ENCODE measurements at regions not wholly inside any gene's neighbourhood (a gene's known extent, or its start where the extent isn't known, plus 50 kb on each side); places are given as distances from the start of the nearest gene placed in this dataset.

- Mint-ChIP-seq H3K9me3 (no peaks in the 10 kb centered on the region), H3K4me1 (ENCODE audit: low read depth) (no peaks in the 10 kb centered on the region), H3K27ac (no peak overlapping the region), H3K36me3 (ENCODE audit: low read depth) (no peaks in the 10 kb centered on the region), H3K27me3 (no peaks in the 10 kb centered on the region), H3K4me3 (no peak overlapping the region)
- intact Hi-C loops (cut with micrococcal nuclease) = no loop called here
- ATAC-seq (no peak), DNase-seq (no peak)
- no peak for TF ChIP-seq CTCF (IDR thresholded peaks at IDR 0.05)
- POLR2A ChIA-PET = no interaction called here
- CTCF ChIA-PET = no interaction called here
These were observed 89.4 kb upstream of the VRK2 start for GRCh38 chr2:57957238-57957637.

GRCh38 chr2:57959390-57959789 is 87.2 kb upstream of the VRK2 start:
- ChIA-PET CTCF (no interaction called here), POLR2A (no interaction called here)
- no peaks in the 10 kb centered on the region for H3K4me1 Mint-ChIP-seq (ENCODE audit: low read depth)
- no peaks in the 10 kb centered on the region for H3K27me3 Mint-ChIP-seq
- no peak overlapping the region for H3K4me3 Mint-ChIP-seq
- DNase-seq (no peak), ATAC-seq (no peak)
- no peaks in the 10 kb centered on the region for H3K9me3 Mint-ChIP-seq
- no peak for TF ChIP-seq CTCF (IDR thresholded peaks at IDR 0.05)
- intact Hi-C loops (cut with micrococcal nuclease) = no loop called here
- no peaks in the 10 kb centered on the region for H3K36me3 Mint-ChIP-seq (ENCODE audit: low read depth)
- H3K27ac Mint-ChIP-seq = no peak overlapping the region

- CTCF ChIA-PET = no interaction called here
- TF ChIP-seq CTCF (IDR thresholded peaks at IDR 0.05) = no peak
- intact Hi-C loops (cut with micrococcal nuclease) = no loop called here
- H3K9me3 Mint-ChIP-seq = no peaks in the 10 kb centered on the region
- no peaks in the 10 kb centered on the region for H3K27me3 Mint-ChIP-seq
- no peak overlapping the region for H3K27ac Mint-ChIP-seq
- POLR2A ChIA-PET = interaction anchor here (0.6 kb wide), 1 partner anchor 123 kb away, joined by 5 read pairs; no protein-coding TSS in a partner anchor
- H3K36me3 Mint-ChIP-seq (ENCODE audit: low read depth) = no peaks in the 10 kb centered on the region
- H3K4me1 Mint-ChIP-seq (ENCODE audit: low read depth) = no peaks in the 10 kb centered on the region
- no peak overlapping the region for H3K4me3 Mint-ChIP-seq
- ATAC-seq (no peak), DNase-seq (no peak)
These were observed 83.7 kb upstream of the VRK2 start for GRCh38 chr2:57962861-57963260.

GRCh38 chr2:57965219-57965618 is 81.4 kb upstream of the VRK2 start:
- ATAC-seq = no peak

GRCh38 chr2:57965961-57966360 is 80.6 kb upstream of the VRK2 start:
- DNase-seq = no peak
- no peaks in the 10 kb centered on the region for H3K9me3 Mint-ChIP-seq
- intact Hi-C loops (cut with micrococcal nuclease) = no loop called here
- H3K36me3 Mint-ChIP-seq (ENCODE audit: low read depth) = no peaks in the 10 kb centered on the region
- no peak for ATAC-seq
- H3K27ac Mint-ChIP-seq = no peak overlapping the region
- ChIA-PET POLR2A (no interaction called here), CTCF (no interaction called here)
- TF ChIP-seq CTCF (IDR thresholded peaks at IDR 0.05) = no peak
- no peaks in the 10 kb centered on the region for H3K4me1 Mint-ChIP-seq (ENCODE audit: low read depth)
- H3K4me3 Mint-ChIP-seq = no peak overlapping the region
- no peaks in the 10 kb centered on the region for H3K27me3 Mint-ChIP-seq

More at GRCh38 chr2:57965219-57965618, 81.4 kb upstream of the VRK2 start:
- Mint-ChIP-seq H3K36me3 (ENCODE audit: low read depth) (no peaks in the 10 kb centered on the region), H3K4me1 (ENCODE audit: low read depth) (no peaks in the 10 kb centered on the region), H3K27ac (no peak overlapping the region), H3K4me3 (no peak overlapping the region), H3K27me3 (no peaks in the 10 kb centered on the region), H3K9me3 (no peaks in the 10 kb centered on the region)
- CTCF ChIA-PET = no interaction called here
- intact Hi-C loops (cut with micrococcal nuclease) = no loop called here
- DNase-seq = no peak
- no peak for TF ChIP-seq CTCF (IDR thresholded peaks at IDR 0.05)
- POLR2A ChIA-PET = no interaction called here

Data from activated CD8-positive, alpha-beta T cell treated with anti-CD3 and anti-CD28 coated beads for 36 hours (primary cell).